ENCODE measurements at regions not wholly inside any gene's neighbourhood (a gene's known extent, or its start where the extent isn't known, plus 50 kb on each side); places are given as distances from the start of the nearest gene placed in this dataset.

DNA sequence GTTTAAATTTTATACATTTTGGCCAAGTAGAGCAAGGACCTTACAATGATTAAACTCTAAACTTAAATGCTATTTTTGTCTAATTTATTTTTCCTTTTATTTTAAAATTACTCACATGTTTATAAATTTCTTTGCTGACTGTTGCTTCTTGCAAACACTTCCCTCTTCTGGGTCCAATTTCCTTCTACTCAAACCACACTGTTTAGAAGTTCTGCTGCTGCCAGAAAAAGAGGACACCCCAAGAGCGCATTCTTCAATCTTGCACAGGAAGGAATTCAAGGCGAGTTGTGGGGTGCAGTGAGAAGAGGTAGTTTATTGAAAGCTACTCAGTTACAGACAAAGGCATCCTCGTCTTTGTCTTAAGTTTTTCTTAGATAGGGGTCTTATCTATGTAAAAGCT, 88.5 kb upstream of the NEK7 start:
- TF ChIP-seq, protein P1, sequence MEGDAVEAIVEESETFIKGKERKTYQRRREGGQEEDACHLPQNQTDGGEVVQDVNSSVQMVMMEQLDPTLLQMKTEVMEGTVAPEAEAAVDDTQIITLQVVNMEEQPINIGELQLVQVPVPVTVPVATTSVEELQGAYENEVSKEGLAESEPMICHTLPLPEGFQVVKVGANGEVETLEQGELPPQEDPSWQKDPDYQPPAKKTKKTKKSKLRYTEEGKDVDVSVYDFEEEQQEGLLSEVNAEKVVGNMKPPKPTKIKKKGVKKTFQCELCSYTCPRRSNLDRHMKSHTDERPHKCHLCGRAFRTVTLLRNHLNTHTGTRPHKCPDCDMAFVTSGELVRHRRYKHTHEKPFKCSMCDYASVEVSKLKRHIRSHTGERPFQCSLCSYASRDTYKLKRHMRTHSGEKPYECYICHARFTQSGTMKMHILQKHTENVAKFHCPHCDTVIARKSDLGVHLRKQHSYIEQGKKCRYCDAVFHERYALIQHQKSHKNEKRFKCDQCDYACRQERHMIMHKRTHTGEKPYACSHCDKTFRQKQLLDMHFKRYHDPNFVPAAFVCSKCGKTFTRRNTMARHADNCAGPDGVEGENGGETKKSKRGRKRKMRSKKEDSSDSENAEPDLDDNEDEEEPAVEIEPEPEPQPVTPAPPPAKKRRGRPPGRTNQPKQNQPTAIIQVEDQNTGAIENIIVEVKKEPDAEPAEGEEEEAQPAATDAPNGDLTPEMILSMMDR (IDR thresholded peaks at IDR 0.05) = no peak
- no peak for TF ChIP-seq POLR2A (IDR thresholded peaks at IDR 0.05)
- WGBS, 2 donors = 67 to 68% methylated on average over 3 of the region's 3 CpGs
- intact Hi-C loops (cut with DNase I; ENCODE audit: low total_unique reads) = no loop called here
- H3K4me3 ChIP-seq (ENCODE audit: low read depth, poor library complexity, severe bottlenecking) = no peak overlapping the region
- DNase-seq (ENCODE audit: low spot score in 2 of 2) = no peak

DNA sequence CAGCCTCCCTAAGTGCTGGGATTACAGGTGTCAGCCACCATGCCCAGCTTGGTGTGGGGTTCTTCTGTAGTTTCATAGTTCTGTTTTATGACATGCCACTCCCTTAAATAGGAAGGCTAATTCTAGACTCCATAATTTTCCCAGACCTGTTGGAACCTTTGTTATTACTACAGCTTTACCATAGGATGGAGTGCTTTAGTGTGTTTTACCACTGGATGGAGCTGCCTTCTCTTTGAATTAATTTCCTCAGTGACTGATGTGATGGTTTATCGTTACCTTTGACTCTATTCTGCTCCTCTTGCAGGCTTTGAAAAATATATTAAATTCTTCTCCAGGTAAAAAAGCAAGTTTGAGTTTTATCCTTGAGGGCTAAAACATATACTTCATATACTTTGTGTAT, 84.6 kb upstream of the NEK7 start:
- no peak for TF ChIP-seq POLR2A (IDR thresholded peaks at IDR 0.05)
- TF ChIP-seq, protein P1 (IDR thresholded peaks at IDR 0.05) = no peak
- DNase-seq (ENCODE audit: low spot score in 2 of 2) = no peak
- intact Hi-C loops (cut with DNase I; ENCODE audit: low total_unique reads) = no loop called here
- H3K4me3 ChIP-seq (ENCODE audit: low read depth, poor library complexity, severe bottlenecking) = no peak overlapping the region
- WGBS, 2 donors = 67 to 75% methylated on average over 1 of the region's 1 CpG

DNA sequence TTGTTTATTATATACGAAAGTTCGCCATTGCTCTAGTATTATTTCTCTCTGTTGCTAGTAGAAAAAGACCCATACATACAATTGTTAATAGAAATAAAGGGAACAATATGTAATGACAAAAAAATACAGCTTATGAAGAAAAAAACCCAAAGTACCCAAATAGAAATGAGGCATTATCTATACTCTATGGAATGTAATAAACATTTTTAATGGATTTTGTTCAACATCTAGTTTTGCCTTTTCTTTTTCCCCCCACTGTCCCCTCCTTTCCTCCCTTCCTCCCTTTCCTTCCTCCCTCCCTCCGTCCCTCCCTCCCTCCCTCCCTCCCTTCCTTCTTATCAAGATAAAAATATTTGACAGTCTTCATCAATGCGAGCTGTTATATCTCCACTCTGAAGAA, 81.5 kb upstream of the NEK7 start:
- TF ChIP-seq, protein P1 (IDR thresholded peaks at IDR 0.05) = no peak
- no peak for TF ChIP-seq POLR2A (IDR thresholded peaks at IDR 0.05)
- intact Hi-C loops (cut with DNase I; ENCODE audit: low total_unique reads) = no loop called here
- 79 to 84% methylated on average over 4 of the region's 4 CpGs for whole genome bisulfite sequencing, 2 donors
- H3K4me3 ChIP-seq (ENCODE audit: low read depth, poor library complexity, severe bottlenecking) = no peak overlapping the region
- no peak for DNase-seq (ENCODE audit: low spot score in 2 of 2)

- no peak for DNase-seq (ENCODE audit: low spot score in 2 of 2)
- WGBS, 2 donors = 65 to 69% methylated on average over 1 of the region's 1 CpG
- H3K4me3 ChIP-seq (ENCODE audit: low read depth, poor library complexity, severe bottlenecking) = no peak overlapping the region
- TF ChIP-seq, protein P1 (IDR thresholded peaks at IDR 0.05) = no peak
- TF ChIP-seq POLR2A (IDR thresholded peaks at IDR 0.05) = no peak
- intact Hi-C loops (cut with DNase I; ENCODE audit: low total_unique reads) = no loop called here
These were observed 77.3 kb upstream of the NEK7 start for GRCh38 chr1:198079432-198079951.

GRCh38 chr1:198082576-198082975, 74.2 kb upstream of the NEK7 start:
- no peak for TF ChIP-seq POLR2A (IDR thresholded peaks at IDR 0.05)
- TF ChIP-seq, protein P1 (IDR thresholded peaks at IDR 0.05) = no peak
- H3K4me3 ChIP-seq (ENCODE audit: low read depth, poor library complexity, severe bottlenecking) = no peak overlapping the region
- WGBS, 2 donors = 28 to 41% methylated on average over 3 of the region's 3 CpGs
- DNase-seq (ENCODE audit: low spot score in 2 of 2) = no peak
- intact Hi-C loops (cut with DNase I; ENCODE audit: low total_unique reads) = no loop called here

- intact Hi-C loops (cut with DNase I; ENCODE audit: low total_unique reads) = no loop called here
- 84 to 89% methylated on average over 2 of the region's 2 CpGs for WGBS, 2 donors
- TF ChIP-seq, protein P1 (IDR thresholded peaks at IDR 0.05) = no peak
- TF ChIP-seq POLR2A (IDR thresholded peaks at IDR 0.05) = no peak
These were observed 73.2 kb upstream of the NEK7 start for GRCh38 chr1:198083549-198083948.

More at GRCh38 chr1:198083549-198083948, 73.2 kb upstream of the NEK7 start:
- no peak for DNase-seq (ENCODE audit: low spot score in 2 of 2)
- H3K4me3 ChIP-seq (ENCODE audit: low read depth, poor library complexity, severe bottlenecking) = no peak overlapping the region

Data from lower leg skin (tissue), 4 donors.